Mesenchymal stem cell (in vitro differentiated cells and primary cell): ENCODE measurements at regions not wholly inside any gene's neighbourhood (a gene's known extent, or its start where the extent isn't known, plus 50 kb on each side); places are given as distances from the start of the nearest gene placed in this dataset.

Experiments
- DNase-seq: peaks from one replicate; pipeline ENCODE4 v3.0.0-alpha.2; 2013
- H2AFZ ChIP-seq: one replicate; pipeline ENCODE4 v1.6.1; 2013; ENCODE audit warnings: low read depth, mild to moderate bottlenecking, control low read depth, inconsistent platforms, low read length, moderate library complexity
- H2AK5ac ChIP-seq: 2 replicates; pipeline ENCODE4 v1.6.1; 2013; ENCODE audit warnings: low read length, moderate library complexity, mild to moderate bottlenecking, inconsistent platforms; ENCODE audit not compliant: severe bottlenecking
- H2BK120ac ChIP-seq: one replicate; pipeline ENCODE4 v1.6.1; 2013; ENCODE audit warnings: low read depth, mild to moderate bottlenecking, inconsistent platforms, low read length, moderate library complexity
- H2BK12ac ChIP-seq, 2 experiments: one replicate each; pipeline ENCODE4 v1.6.1; 2013; ENCODE audit warnings: inconsistent platforms in 2 of 2, low read length in 2 of 2, mild to moderate bottlenecking in 2 of 2, moderate library complexity in 2 of 2, control low read depth in 1 of 2
- H2BK15ac ChIP-seq: one replicate; pipeline ENCODE4 v1.6.1; 2013; ENCODE audit warnings: mild to moderate bottlenecking, low read depth, inconsistent platforms; ENCODE audit not compliant: poor library complexity, severe bottlenecking
- H2BK5ac ChIP-seq: 2 replicates; pipeline ENCODE4 v1.6.1; 2013; ENCODE audit warnings: low read depth, mild to moderate bottlenecking, low read length, control low read depth, inconsistent platforms; ENCODE audit not compliant: poor library complexity, severe bottlenecking
- H3K14ac ChIP-seq, 2 experiments: one replicate each; pipeline ENCODE4 v1.6.1; 2013; ENCODE audit warnings: inconsistent platforms in 2 of 2, low read length in 2 of 2, control low read depth in 1 of 2, mild to moderate bottlenecking in 1 of 2, moderate library complexity in 1 of 2
- H3K18ac ChIP-seq, 2 experiments: one replicate each; pipeline ENCODE4 v1.6.1; 2013; ENCODE audit warnings: inconsistent platforms in 2 of 2, low read length in 2 of 2, control low read depth in 1 of 2, low read depth in 1 of 2, mild to moderate bottlenecking in 1 of 2
- H3K23ac ChIP-seq, 2 experiments: one replicate each; pipeline ENCODE4 v1.6.1; 2013; ENCODE audit warnings: inconsistent platforms in 2 of 2, low read length in 2 of 2, mild to moderate bottlenecking in 2 of 2, moderate library complexity in 2 of 2, control low read depth in 1 of 2
- H3K27ac ChIP-seq: 2 replicates; pipeline ENCODE4 v1.5.1; 2013; ENCODE audit warnings: mild to moderate bottlenecking, moderate library complexity, low read length, control low read depth, inconsistent platforms; ENCODE audit not compliant: poor library complexity, severe bottlenecking
- H3K27me3 ChIP-seq, 2 experiments: 2 replicates each; pipeline versions ENCODE4 v1.6.1 to v1.7.0; 2013; ENCODE audit warnings: low read length in 2 of 2, mild to moderate bottlenecking in 2 of 2, moderate library complexity in 2 of 2, control low read depth in 1 of 2, inconsistent platforms in 1 of 2; ENCODE audit not compliant: control insufficient read depth in 1 of 2, insufficient read depth in 1 of 2
- H3K36me3 ChIP-seq, 2 experiments: 2 replicates each; pipeline versions ENCODE4 v1.6.1 to v1.7.0; 2013; ENCODE audit warnings: low read length in 2 of 2, control low read depth in 1 of 2, inconsistent platforms in 1 of 2, low read depth in 1 of 2, mild to moderate bottlenecking in 1 of 2; ENCODE audit not compliant: insufficient read depth in 2 of 2, control insufficient read depth in 1 of 2
- H3K4ac ChIP-seq, 2 experiments: one replicate each; pipeline ENCODE4 v1.6.1; 2013; ENCODE audit warnings: inconsistent platforms in 2 of 2, low read length in 2 of 2, mild to moderate bottlenecking in 2 of 2, moderate library complexity in 2 of 2, control low read depth in 1 of 2, low read depth in 1 of 2
- H3K4me1 ChIP-seq: 2 replicates; pipeline ENCODE4 v1.6.1; 2013; ENCODE audit warnings: low read depth, low read length, control low read depth; ENCODE audit not compliant: control insufficient read depth, insufficient read depth
- H3K4me2 ChIP-seq: 2 replicates; pipeline ENCODE4 v1.6.1; 2013; ENCODE audit warnings: low read length, mild to moderate bottlenecking, inconsistent platforms; ENCODE audit not compliant: poor library complexity, severe bottlenecking
- H3K4me3 ChIP-seq, 2 experiments: 2 replicates each; pipeline versions ENCODE4 v1.5.1 to v1.7.0; 2013; ENCODE audit warnings: low read length in 2 of 2, mild to moderate bottlenecking in 2 of 2, control low read depth in 1 of 2, low read depth in 1 of 2; ENCODE audit not compliant: insufficient read depth in 1 of 2
- H3K79me1 ChIP-seq: replicated peaks from 2 replicates; pipeline ENCODE4 v1.6.1; 2013; ENCODE audit warnings: mild to moderate bottlenecking, control low read depth, low read length, inconsistent platforms; ENCODE audit not compliant: poor library complexity, severe bottlenecking
- H3K9ac ChIP-seq: 2 replicates; pipeline ENCODE4 v1.7.0; 2013; ENCODE audit warnings: mild to moderate bottlenecking, low read length, moderate library complexity
- H3K9me3 ChIP-seq: 2 replicates; pipeline ENCODE4 v1.7.0; 2013; ENCODE audit warnings: mild to moderate bottlenecking, low read length; ENCODE audit not compliant: control insufficient read depth
- H4K8ac ChIP-seq: one replicate; pipeline ENCODE4 v1.6.1; 2013; ENCODE audit warnings: inconsistent platforms, mild to moderate bottlenecking, low read length, moderate library complexity
- H4K91ac ChIP-seq: one replicate; pipeline ENCODE4 v1.6.1; 2013; ENCODE audit warnings: mild to moderate bottlenecking, low read length, inconsistent platforms
- WGBS: methylation state at CpG from one replicate; pipeline ENCODE4 v1.1.7; 2013; ENCODE audit warnings: mixed read lengths; 5-methylcytosine and 5-hydroxymethylcytosine counted together

DNA sequence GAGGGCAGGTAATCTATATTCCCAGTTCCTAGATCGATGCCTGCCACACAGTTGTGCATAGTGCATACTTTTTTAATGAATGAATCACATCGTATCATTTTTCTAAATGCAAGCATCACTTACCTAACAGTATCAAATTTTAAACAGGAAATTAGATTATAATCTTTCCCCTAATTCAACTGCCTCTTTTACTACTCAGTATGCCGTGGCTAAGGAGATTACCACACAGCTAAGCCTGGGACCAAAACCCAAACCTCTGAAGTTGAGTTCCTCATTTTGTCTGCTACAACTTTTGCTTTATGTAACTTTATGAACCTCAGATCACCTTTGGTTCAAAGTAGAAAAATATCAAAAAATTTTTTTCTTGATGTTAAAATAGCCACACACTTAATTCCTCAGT, 53.2 kb upstream of the FNDC3B start:
- no peak overlapping the region for H2BK12ac ChIP-seq
- H3K36me3 ChIP-seq: no peaks in the 10 kb centered on the region
- H4K8ac ChIP-seq: no peak overlapping the region
- H2BK15ac ChIP-seq: no peak overlapping the region
- no peak overlapping the region for H3K14ac ChIP-seq
- no peak overlapping the region for H3K18ac ChIP-seq
- no peak overlapping the region for H2BK5ac ChIP-seq
- H3K4me3 ChIP-seq: no peak overlapping the region
- H3K4ac ChIP-seq: peak overlapping the region in 1 of 2 experiments; percentile 26
- H2AFZ ChIP-seq: no peak overlapping the region
- no peaks in the 10 kb centered on the region for H3K4me1 ChIP-seq
- WGBS: 94% methylated on average over 3 of the region's 3 CpGs
- no peak for DNase-seq
- H3K9me3 ChIP-seq: no peaks in the 10 kb centered on the region
- no peak overlapping the region for H2BK120ac ChIP-seq
- H3K27ac ChIP-seq: no peak overlapping the region
- no peaks in the 10 kb centered on the region for H3K79me1 ChIP-seq
- no peak overlapping the region for H2AK5ac ChIP-seq
- no peaks in the 10 kb centered on the region for H3K27me3 ChIP-seq
- no peak overlapping the region for H3K23ac ChIP-seq
- H3K9ac ChIP-seq: no peak overlapping the region
- H3K4me2 ChIP-seq: no peak overlapping the region
- no peak overlapping the region for H4K91ac ChIP-seq

DNA sequence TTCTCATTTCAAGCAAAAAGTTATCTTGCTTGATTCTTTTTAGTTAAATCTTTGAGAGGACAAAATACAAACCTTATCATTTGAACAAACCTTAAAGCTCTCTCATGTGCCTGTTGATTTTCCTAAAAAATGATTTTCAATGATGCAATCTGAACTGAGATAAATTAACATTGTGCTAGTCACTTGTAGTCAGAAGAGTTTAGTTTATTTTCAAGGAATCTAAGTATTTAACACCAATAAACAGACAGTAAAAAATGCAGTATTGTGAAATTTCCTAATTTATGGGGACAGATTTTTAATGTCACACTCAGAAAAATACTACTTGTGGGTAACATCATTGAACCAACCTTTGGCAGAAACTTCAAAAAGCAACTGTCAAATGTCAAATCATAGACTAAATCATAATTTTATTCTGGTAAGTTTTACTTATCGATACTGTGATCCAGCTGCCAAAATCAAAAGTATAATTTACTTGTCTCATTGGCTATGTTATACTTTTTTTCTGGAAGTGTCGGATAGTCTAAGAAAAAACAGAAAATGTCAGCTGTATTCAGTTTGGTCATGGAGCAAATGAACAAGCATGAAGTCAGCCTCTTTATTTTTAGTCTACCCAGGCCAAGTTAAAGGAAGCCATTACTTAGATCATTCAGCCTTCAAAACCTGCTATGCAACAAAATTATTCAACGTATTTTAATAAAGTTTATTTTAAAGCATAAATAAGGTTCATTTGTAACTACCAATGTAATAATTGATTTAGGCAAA, 52.4 kb upstream of the FNDC3B start:
- H2AK5ac ChIP-seq: no peak overlapping the region
- no peak overlapping the region for H2AFZ ChIP-seq
- H3K4me3 ChIP-seq: no peak overlapping the region
- no peaks in the 10 kb centered on the region for H3K27me3 ChIP-seq
- H2BK15ac ChIP-seq: no peak overlapping the region
- H3K27ac ChIP-seq: no peak overlapping the region
- H4K91ac ChIP-seq: no peak overlapping the region
- H4K8ac ChIP-seq: no peak overlapping the region
- H3K4me2 ChIP-seq: no peak overlapping the region
- H3K9me3 ChIP-seq: no peaks in the 10 kb centered on the region
- H2BK120ac ChIP-seq: no peak overlapping the region
- no peak overlapping the region for H2BK5ac ChIP-seq
- no peak overlapping the region for H3K4ac ChIP-seq
- no peak overlapping the region for H3K23ac ChIP-seq
- no peaks in the 10 kb centered on the region for H3K36me3 ChIP-seq
- peak; percentile 59 for DNase-seq
- WGBS: 71% methylated on average over 1 of the region's 3 CpGs
- no peaks in the 10 kb centered on the region for H3K79me1 ChIP-seq
- H3K4me1 ChIP-seq: no peaks in the 10 kb centered on the region
- no peak overlapping the region for H3K14ac ChIP-seq
- H3K18ac ChIP-seq: no peak overlapping the region
- no peak overlapping the region for H2BK12ac ChIP-seq
- peak overlapping the region; percentile 25 for H3K9ac ChIP-seq
